ENCODE measurements at regions not wholly inside any gene's neighbourhood (a gene's known extent, or its start where the extent isn't known, plus 50 kb on each side); places are given as distances from the start of the nearest gene placed in this dataset.
A peak's percentile ranks its signal among the peaks of the same experiment; 100 is the strongest.

DNA sequence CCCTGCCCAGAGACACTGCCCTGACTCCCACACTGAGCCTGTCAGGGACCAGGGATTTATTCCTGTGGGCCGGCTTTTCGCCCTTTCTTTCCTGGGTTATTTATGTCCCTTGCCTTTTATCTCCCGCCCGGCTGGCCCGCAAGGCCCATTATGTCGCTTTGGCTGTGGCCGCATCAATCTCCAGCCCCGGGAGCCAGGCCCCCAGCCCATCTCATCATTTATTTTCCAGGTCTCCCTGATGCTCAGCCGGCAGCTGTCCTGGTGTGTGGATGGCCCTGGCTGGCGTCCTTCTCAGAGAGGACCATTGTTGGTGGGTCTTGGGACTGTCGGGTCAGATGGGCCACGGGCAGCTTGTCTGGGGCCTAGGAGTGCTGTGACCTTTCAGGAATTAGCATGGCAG, 82.3 kb downstream of the FAM241B start:
- H3K36me3 Mint-ChIP-seq (ENCODE audit: low read depth): no peaks in the 10 kb centered on the region
- TF ChIP-seq CTCF (IDR thresholded peaks at IDR 0.05): no peak
- no peak overlapping the region for H3K27ac Mint-ChIP-seq
- no peaks in the 10 kb centered on the region for H3K9me3 Mint-ChIP-seq
- no peak for DNase-seq
- H3K4me3 Mint-ChIP-seq: no peak overlapping the region
- H3K4me1 Mint-ChIP-seq (ENCODE audit: low read depth): peaks cover 11% of the 10 kb centered on the region
- H3K27me3 Mint-ChIP-seq (ENCODE audit: insufficient read depth): peaks cover 51% of the 10 kb centered on the region

GRCh38 chr10:69714572-69714971, 84.5 kb downstream of the FAM241B start:
- Mint-ChIP-seq H3K9me3 (no peaks in the 10 kb centered on the region), H3K27me3 (ENCODE audit: insufficient read depth) (peaks cover 39% of the 10 kb centered on the region), H3K36me3 (ENCODE audit: low read depth) (no peaks in the 10 kb centered on the region), H3K27ac (no peak overlapping the region), H3K4me3 (no peak overlapping the region), H3K4me1 (ENCODE audit: low read depth) (peaks cover 22% of the 10 kb centered on the region)
- DNase-seq: no peak
- TF ChIP-seq CTCF (IDR thresholded peaks at IDR 0.05): no peak

DNA sequence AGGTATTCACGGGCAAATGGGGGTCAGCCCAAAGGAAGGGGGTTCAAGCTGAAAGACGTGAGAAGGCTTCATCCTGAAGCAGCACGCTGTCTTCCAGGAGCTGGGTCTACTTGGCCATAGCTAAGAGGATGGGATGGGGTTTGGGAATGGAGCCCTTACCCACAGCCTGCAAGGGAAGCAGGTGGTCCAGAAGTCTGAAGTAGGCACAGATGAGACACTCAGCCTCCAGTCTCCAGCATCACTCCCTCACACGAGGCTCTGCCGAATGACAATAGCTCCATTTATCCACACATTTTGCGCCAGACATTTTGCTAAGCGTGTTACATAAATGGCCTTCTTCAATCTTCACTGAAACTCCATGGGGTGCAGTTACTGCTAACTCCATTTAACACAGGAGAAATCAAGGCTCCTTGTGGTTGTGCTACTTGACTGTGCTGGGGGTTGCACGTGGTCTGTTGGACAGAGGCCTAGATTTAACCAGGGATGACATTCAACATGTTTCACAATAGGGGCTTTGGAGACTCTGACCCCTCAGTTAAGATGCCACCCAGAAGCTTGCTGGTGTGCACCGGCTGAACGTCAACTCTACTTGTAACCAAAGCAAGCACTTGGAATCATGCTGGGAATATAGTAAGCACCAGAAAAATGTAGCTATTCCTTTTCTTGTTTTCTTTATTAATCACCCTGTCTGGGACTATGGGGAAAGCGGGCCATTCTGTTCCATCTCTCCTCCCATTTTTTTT, 85.3 kb downstream of the FAM241B start:
- H3K4me1 Mint-ChIP-seq (ENCODE audit: low read depth): peaks cover 22% of the 10 kb centered on the region
- H3K27me3 Mint-ChIP-seq (ENCODE audit: insufficient read depth): peaks cover 42% of the 10 kb centered on the region
- H3K27ac Mint-ChIP-seq: no peak overlapping the region
- no peak for TF ChIP-seq CTCF (IDR thresholded peaks at IDR 0.05)
- no peak overlapping the region for H3K4me3 Mint-ChIP-seq
- DNase-seq: peak; percentile 39
- no peaks in the 10 kb centered on the region; the same call in 1 of the 2 replicates for H3K9me3 Mint-ChIP-seq
- no peaks in the 10 kb centered on the region; the same call in 1 of the 2 replicates for H3K36me3 Mint-ChIP-seq (ENCODE audit: low read depth)

DNA sequence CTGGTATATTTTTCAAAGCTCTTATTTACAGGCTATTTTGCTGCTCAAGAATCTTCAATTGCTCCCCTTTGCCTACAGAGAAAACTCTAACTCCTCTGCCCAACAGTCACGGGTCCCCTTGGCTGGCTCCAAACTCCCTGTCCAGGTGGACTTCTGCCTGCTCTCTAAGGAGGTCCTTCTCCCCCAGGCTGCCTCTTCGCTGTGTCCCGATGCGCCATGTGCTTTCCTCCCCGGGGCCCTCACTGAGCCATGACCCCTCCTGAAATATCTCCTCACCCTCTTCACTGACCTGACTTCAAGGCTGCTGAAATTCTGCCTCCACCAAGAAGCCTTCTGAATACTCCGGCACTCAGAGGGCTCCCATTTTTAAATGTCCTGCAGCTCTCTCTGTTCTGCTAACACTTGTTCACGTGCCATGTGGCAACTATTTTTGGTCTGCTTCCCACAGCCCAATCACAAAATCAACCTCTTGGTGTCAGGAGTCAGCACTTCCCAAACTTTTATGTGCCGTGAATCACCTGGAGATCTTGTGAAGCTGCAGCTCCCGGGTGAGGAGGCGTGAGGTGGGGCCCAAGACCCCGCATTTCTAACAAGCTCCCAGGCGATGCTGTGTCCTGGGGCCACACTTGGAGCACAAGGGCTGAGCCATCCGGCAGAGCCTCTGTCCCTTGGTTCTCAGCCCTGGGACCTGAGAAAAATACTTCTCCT, 85.7 kb upstream of the COL13A1 start:
- Mint-ChIP-seq H3K9me3 (no peaks in the 10 kb centered on the region; the same call in 1 of the 2 replicates), H3K36me3 (ENCODE audit: low read depth) (no peaks in the 10 kb centered on the region; the same call in 1 of the 2 replicates), H3K27ac (no peak overlapping the region), H3K4me1 (ENCODE audit: low read depth) (peaks cover 22% of the 10 kb centered on the region), H3K4me3 (no peak overlapping the region), H3K27me3 (ENCODE audit: insufficient read depth) (peaks cover 39% of the 10 kb centered on the region)
- no peak for TF ChIP-seq CTCF (IDR thresholded peaks at IDR 0.05)
- no peak for DNase-seq

DNA sequence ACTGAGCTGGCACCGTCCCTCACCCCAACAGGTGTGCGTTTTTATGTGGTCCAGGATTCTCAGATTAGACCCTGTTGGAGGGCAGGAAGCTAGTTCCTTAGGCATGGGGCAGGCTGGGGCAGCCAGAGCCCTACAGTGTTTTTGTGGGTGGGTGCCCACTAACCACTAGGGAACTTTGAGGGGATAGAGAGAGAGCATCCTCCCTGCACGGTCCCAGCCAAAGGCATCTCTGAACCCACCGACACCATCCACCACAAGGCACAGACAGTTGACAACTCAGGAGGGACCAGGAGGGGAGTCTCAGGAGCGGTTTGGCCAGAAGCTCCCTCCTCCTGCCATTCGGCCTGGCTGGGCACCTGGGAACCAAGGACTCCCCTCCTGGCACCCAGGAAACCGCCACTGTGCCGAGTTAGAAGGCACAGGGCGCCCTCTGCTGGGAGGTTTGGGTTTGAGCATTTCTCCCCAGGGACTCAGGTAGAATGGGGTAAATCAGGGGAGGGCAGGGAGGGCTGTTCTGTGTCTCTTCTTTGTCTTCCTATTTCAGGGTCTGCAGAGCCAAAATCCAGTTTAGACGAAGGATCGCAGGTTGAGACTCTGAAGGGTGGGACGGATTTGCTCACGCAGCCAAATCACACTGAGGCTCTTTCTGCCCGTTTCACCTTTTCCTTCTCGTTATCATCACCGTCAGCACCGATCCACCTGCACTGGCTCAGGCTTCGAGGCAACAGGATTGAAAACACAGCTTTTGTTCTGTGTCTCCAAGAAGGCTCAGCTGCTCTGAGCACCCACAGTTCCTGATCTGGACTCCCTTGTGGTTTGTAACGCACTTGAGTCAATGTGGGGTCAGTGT, 84.8 kb upstream of the COL13A1 start:
- H3K4me1 Mint-ChIP-seq (ENCODE audit: low read depth): peaks cover 27% of the 10 kb centered on the region
- TF ChIP-seq CTCF (IDR thresholded peaks at IDR 0.05): peak; percentile 92
- H3K36me3 Mint-ChIP-seq (ENCODE audit: low read depth): peaks cover 5% of the 10 kb centered on the region; the same call in 1 of the 2 replicates
- peaks cover 6% of the 10 kb centered on the region for H3K9me3 Mint-ChIP-seq
- DNase-seq: peak; percentile 20
- H3K27me3 Mint-ChIP-seq (ENCODE audit: insufficient read depth): peaks cover 34% of the 10 kb centered on the region
- H3K4me3 Mint-ChIP-seq: no peak overlapping the region
- no peak overlapping the region for H3K27ac Mint-ChIP-seq

Data from HFFc6 (cell line).